GM18505 (cell line): ENCODE measurements at regions not wholly inside any gene's neighbourhood (a gene's known extent, or its start where the extent isn't known, plus 50 kb on each side); places are given as distances from the start of the nearest gene placed in this dataset.
A peak's percentile ranks its signal among the peaks of the same experiment; 100 is the strongest.

Experiments used
- ATAC-seq: cut with Tn5 transposase; IDR thresholded peaks from one replicate; pipeline ENCODE4 v1.9.1; 2021; ENCODE audit not compliant: unreplicated experiment
- POLR2A ChIP-seq: IDR thresholded peaks from 4 replicates; pipeline ENCODE4 v1.6.1; 2011; ENCODE audit warnings: borderline replicate concordance; ENCODE audit not compliant: insufficient read depth, insufficient read length; ENCODE audit errors: extremely low read depth

- no peak for TF ChIP-seq POLR2A
- no peak for ATAC-seq
These were observed 346.8 kb downstream of the STK39 start for GRCh38 chr2:167900435-167901114.

GRCh38 chr2:167898340-167898739 lies 349.1 kb downstream of the STK39 start:
- TF ChIP-seq POLR2A, result no peak
- no peak for ATAC-seq

- TF ChIP-seq POLR2A, result no peak
- ATAC-seq, result no peak
These were observed 355.6 kb downstream of the STK39 start for GRCh38 chr2:167891841-167892240.

- no peak for TF ChIP-seq POLR2A
- ATAC-seq, result no peak
These were observed 356.7 kb downstream of the STK39 start for GRCh38 chr2:167890739-167891138.

GRCh38 chr2:167880415-167880814 lies 367.0 kb downstream of the STK39 start:
- no peak for TF ChIP-seq POLR2A
- ATAC-seq, result no peak

- TF ChIP-seq POLR2A, result no peak
These were observed 371.9 kb downstream of the STK39 start for GRCh38 chr2:167875529-167875928.

GRCh38 chr2:167874812-167875211 lies 372.6 kb downstream of the STK39 start:
- ATAC-seq, result no peak
- TF ChIP-seq POLR2A, result no peak

More at GRCh38 chr2:167875529-167875928, 371.9 kb downstream of the STK39 start:
- ATAC-seq, result no peak

GRCh38 chr2:167871286-167871685 lies 376.1 kb downstream of the STK39 start:
- no peak for ATAC-seq

GRCh38 chr2:167869200-167869599 lies 378.2 kb downstream of the STK39 start:
- ATAC-seq, result no peak
- no peak for TF ChIP-seq POLR2A

More at GRCh38 chr2:167871286-167871685, 376.1 kb downstream of the STK39 start:
- TF ChIP-seq POLR2A, result no peak

- ATAC-seq, result no peak
- TF ChIP-seq POLR2A, result no peak
These were observed 384.0 kb downstream of the STK39 start for GRCh38 chr2:167863377-167863776.

- no peak for TF ChIP-seq POLR2A
- peak; percentile 54 for ATAC-seq
These were observed 384.6 kb downstream of the STK39 start for GRCh38 chr2:167862782-167863181.

- peak; percentile 7 for ATAC-seq
- no peak for TF ChIP-seq POLR2A
These were observed 385.1 kb downstream of the STK39 start for GRCh38 chr2:167862296-167862695.

GRCh38 chr2:167861574-167862193 lies 385.7 kb downstream of the STK39 start:
- ATAC-seq, result no peak
- TF ChIP-seq POLR2A, result no peak

- ATAC-seq, result no peak
These were observed 387.3 kb downstream of the STK39 start for GRCh38 chr2:167860082-167860481.

More at GRCh38 chr2:167860082-167860481, 387.3 kb downstream of the STK39 start:
- TF ChIP-seq POLR2A, result no peak
